ENCODE measurements at regions not wholly inside any gene's neighbourhood (a gene's known extent, or its start where the extent isn't known, plus 50 kb on each side); places are given as distances from the start of the nearest gene placed in this dataset.

DNA sequence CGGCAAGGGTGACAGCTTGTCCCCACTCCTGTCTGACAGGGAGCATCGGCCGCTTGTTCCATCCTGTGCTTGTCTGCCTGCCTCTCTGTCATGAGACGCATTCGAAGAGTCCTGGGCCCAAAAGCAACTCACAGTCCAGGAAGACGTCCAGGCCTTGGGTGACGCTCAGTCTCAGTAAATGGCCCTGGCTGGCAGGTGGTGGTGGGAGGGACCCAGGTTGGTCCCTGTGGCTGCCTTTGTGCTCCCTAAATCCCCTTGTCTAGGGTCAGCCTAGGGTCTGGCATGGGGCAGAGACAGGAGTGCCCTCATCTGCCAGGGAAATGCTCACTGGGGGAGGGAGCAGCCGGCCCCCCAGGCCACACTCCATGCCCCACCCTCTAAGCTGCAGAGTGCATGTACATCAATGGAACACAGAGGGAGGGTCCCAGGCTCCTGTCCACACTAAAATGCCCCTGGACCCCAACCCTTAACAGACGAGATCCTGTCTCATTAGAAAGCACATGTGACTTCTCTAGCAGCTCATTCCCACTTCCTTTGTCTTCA lies 295.2 kb upstream of the ZNF32 start:
- 87 to 89% methylated on average over 9 of the region's 9 CpGs for WGBS, 2 donors
- Histone ChIP-seq H3K4me1 (no peaks in the 10 kb centered on the region), H3K36me3 (ENCODE audit: low read depth, missing control alignments) (no peaks in the 10 kb centered on the region), H3K27me3 (no peaks in the 10 kb centered on the region), H3K4me3 (no peak overlapping the region), H3K9me3 (no peaks in the 10 kb centered on the region), H3K27ac (no peak overlapping the region)
- intact Hi-C loops (cut with DNase I; ENCODE audit: low total_unique reads) = no loop called here
- TF ChIP-seq, protein P1, sequence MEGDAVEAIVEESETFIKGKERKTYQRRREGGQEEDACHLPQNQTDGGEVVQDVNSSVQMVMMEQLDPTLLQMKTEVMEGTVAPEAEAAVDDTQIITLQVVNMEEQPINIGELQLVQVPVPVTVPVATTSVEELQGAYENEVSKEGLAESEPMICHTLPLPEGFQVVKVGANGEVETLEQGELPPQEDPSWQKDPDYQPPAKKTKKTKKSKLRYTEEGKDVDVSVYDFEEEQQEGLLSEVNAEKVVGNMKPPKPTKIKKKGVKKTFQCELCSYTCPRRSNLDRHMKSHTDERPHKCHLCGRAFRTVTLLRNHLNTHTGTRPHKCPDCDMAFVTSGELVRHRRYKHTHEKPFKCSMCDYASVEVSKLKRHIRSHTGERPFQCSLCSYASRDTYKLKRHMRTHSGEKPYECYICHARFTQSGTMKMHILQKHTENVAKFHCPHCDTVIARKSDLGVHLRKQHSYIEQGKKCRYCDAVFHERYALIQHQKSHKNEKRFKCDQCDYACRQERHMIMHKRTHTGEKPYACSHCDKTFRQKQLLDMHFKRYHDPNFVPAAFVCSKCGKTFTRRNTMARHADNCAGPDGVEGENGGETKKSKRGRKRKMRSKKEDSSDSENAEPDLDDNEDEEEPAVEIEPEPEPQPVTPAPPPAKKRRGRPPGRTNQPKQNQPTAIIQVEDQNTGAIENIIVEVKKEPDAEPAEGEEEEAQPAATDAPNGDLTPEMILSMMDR (IDR thresholded peaks at IDR 0.05) = no peak
- no peak for TF ChIP-seq POLR2A (IDR thresholded peaks at IDR 0.05)
- no peak for DNase-seq

GRCh38 chr10:43943119-43943817 lies 294.6 kb upstream of the ZNF32 start:
- Histone ChIP-seq H3K36me3 (ENCODE audit: low read depth, missing control alignments) (no peaks in the 10 kb centered on the region), H3K9me3 (no peaks in the 10 kb centered on the region), H3K27ac (no peak overlapping the region), H3K4me3 (no peak overlapping the region), H3K4me1 (no peaks in the 10 kb centered on the region), H3K27me3 (no peaks in the 10 kb centered on the region)
- intact Hi-C loops (cut with DNase I; ENCODE audit: low total_unique reads) = no loop called here
- TF ChIP-seq POLR2A (IDR thresholded peaks at IDR 0.05) = no peak
- TF ChIP-seq, protein P1 (IDR thresholded peaks at IDR 0.05) = no peak
- 75 to 85% methylated on average over 14 of the region's 15 CpGs for WGBS, 2 donors
- no peak for DNase-seq

DNA sequence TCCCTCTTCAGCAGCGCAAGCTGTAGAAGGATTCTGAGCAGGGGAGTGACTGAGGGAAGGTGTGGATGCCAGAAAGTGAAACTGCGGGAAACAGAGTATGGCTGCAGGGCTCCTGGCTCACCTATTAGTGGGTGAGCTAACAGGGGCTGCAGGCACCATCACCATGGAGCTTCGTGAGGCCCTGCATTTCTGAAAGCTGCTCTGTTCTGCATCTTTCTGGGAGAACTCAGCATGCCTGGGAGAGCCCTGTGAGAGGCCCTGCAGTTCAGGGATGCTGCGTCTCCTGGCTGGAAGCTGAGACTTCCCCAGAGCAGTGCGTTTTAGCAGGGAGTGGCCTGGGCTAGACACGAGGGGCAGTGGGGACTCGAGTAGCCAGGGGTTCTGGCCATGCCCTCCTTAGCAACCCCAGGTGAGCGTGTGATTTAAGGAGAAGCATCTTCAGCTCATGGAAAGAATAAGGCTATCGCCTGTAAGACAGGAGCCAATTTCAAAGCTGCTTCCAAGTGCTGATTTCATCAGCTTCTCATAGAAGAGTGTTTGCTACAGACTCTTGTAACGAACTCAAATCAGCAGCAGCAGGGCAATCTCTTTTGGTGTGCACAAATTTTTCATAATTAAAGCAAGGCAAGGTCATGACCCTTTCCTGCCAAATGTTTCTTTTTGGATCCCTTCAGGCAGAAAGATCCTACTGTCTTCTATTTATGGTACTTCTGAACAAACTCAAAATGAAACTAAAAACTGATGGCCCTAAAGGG lies 293.6 kb upstream of the ZNF32 start:
- 68 to 72% methylated on average over 6 to 10 of the region's 10 CpGs for WGBS, 2 donors
- H3K36me3 ChIP-seq (ENCODE audit: low read depth, missing control alignments) = no peaks in the 10 kb centered on the region
- no peak for TF ChIP-seq POLR2A (IDR thresholded peaks at IDR 0.05)
- TF ChIP-seq, protein P1 (IDR thresholded peaks at IDR 0.05) = no peak
- no peaks in the 10 kb centered on the region for H3K27me3 ChIP-seq
- H3K27ac ChIP-seq = no peak overlapping the region
- intact Hi-C loops (cut with DNase I; ENCODE audit: low total_unique reads) = no loop called here
- no peak for DNase-seq
- no peaks in the 10 kb centered on the region for H3K4me1 ChIP-seq
- no peak overlapping the region for H3K4me3 ChIP-seq
- no peaks in the 10 kb centered on the region for H3K9me3 ChIP-seq

GRCh38 chr10:43940898-43941837 lies 292.5 kb upstream of the ZNF32 start:
- Histone ChIP-seq H3K4me3 (no peak overlapping the region), H3K9me3 (no peaks in the 10 kb centered on the region), H3K27me3 (no peaks in the 10 kb centered on the region), H3K36me3 (ENCODE audit: low read depth, missing control alignments) (no peaks in the 10 kb centered on the region), H3K27ac (no peak overlapping the region), H3K4me1 (no peaks in the 10 kb centered on the region)
- DNase-seq = no peak
- no peak for TF ChIP-seq POLR2A (IDR thresholded peaks at IDR 0.05)
- TF ChIP-seq, protein P1 (IDR thresholded peaks at IDR 0.05) = no peak
- intact Hi-C loops (cut with DNase I; ENCODE audit: low total_unique reads) = no loop called here
- 75 to 82% methylated on average over 3 to 4 of the region's 4 CpGs for WGBS, 2 donors
